ENCODE measurements at regions not wholly inside any gene's neighbourhood (a gene's known extent, or its start where the extent isn't known, plus 50 kb on each side); places are given as distances from the start of the nearest gene placed in this dataset.

DNA sequence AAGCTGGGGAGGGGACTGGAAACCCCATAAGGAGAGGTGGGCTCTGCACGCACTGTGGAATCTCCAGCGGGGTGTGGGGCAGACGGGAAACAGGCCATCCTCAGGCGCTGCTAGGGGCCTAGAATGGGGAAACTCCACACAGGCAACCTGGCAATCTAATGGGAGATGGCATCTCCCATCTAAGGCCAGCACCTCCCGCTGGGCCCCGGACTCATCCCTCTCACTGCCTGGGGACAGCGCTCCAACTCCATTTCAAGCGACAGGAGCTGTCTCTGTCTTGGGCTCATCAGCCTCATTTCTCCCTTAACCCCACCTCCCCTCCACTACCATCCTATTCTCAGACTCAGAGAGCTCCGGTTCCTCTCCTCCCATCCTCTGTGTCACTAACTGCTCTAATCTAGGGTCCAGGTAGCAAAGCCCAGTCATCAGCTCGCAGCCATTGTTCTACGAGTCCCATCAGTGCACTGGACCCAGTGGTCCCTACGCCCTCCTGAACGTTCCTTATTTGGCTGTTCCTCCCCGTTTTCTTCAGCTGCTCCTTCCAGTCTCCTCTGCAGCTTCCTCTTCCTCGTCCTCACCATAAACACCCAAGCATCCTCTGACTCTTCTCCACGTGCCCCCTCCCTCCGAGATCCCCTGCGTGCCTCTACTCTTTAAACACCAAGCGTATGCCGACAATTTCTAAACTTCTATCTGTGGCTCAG is 93.4 kb upstream of the CASZ1 start:
- no peak for TF ChIP-seq CTCF (IDR thresholded peaks at IDR 0.05; ENCODE audit: low read depth, low read length, missing input control)
- no peak for TF ChIP-seq REST (IDR thresholded peaks at IDR 0.05)
- no peak for TF ChIP-seq RAD21 (IDR thresholded peaks at IDR 0.05)
- TF ChIP-seq MAX (IDR thresholded peaks at IDR 0.05), result no peak
- TF ChIP-seq JUND (IDR thresholded peaks at IDR 0.05), result no peak
- no peak for TF ChIP-seq TAF1 (conservative IDR thresholded peaks at IDR 0.05)
- no peak for TF ChIP-seq HNF4G (IDR thresholded peaks at IDR 0.05)
